GOT3 (cell line): ENCODE measurements at regions not wholly inside any gene's neighbourhood (a gene's known extent, or its start where the extent isn't known, plus 50 kb on each side); places are given as distances from the start of the nearest gene placed in this dataset.
"Not testable (repeated sequence)": the region's sequence is repeated elsewhere in the genome, so short reads cannot be mapped to it uniquely, and the experiment has no call there.

ENCODE experiments used
- DNase-seq: peaks from one replicate; lab custom pipeline; 2025; ENCODE audit warnings: mixed read lengths; lab: John Stamatoyannopoulos, UW

GRCh38 chr2:36235426-36235825, 120.2 kb upstream of the CRIM1 start:
- DNase-seq = no peak

- DNase-seq = no peak
Observed at GRCh38 chr2:36223259-36223658, 132.3 kb upstream of the CRIM1 start.

GRCh38 chr2:36222485-36222884, 133.1 kb upstream of the CRIM1 start:
- no peak for DNase-seq

- DNase-seq = no peak
Observed at GRCh38 chr2:36214691-36215090, 140.9 kb upstream of the CRIM1 start.

GRCh38 chr2:36203366-36203765, 152.2 kb upstream of the CRIM1 start:
- DNase-seq = no peak

- no peak for DNase-seq
Observed at GRCh38 chr2:36197181-36197971, 158.2 kb upstream of the CRIM1 start.

- no peak for DNase-seq
Observed at GRCh38 chr2:36193680-36194079, 161.9 kb upstream of the CRIM1 start.

GRCh38 chr2:36192983-36193382, 162.6 kb upstream of the CRIM1 start:
- DNase-seq = no peak

GRCh38 chr2:36190097-36190496, 165.5 kb upstream of the CRIM1 start:
- DNase-seq = no peak

- DNase-seq = no peak
Observed at GRCh38 chr2:36185624-36186023, 170.0 kb upstream of the CRIM1 start.

GRCh38 chr2:36184848-36185247, 170.7 kb upstream of the CRIM1 start:
- no peak for DNase-seq

GRCh38 chr2:36180789-36181482, 174.6 kb upstream of the CRIM1 start:
- not testable (repeated sequence) for DNase-seq

- not testable (repeated sequence) for DNase-seq
Observed at GRCh38 chr2:36180293-36180692, 175.3 kb upstream of the CRIM1 start.

GRCh38 chr2:36179668-36180269, 175.8 kb upstream of the CRIM1 start:
- DNase-seq = not testable (repeated sequence)

GRCh38 chr2:36178384-36178783, 177.2 kb upstream of the CRIM1 start:
- DNase-seq = no peak

- DNase-seq = no peak
Observed at GRCh38 chr2:36177282-36177681, 178.3 kb upstream of the CRIM1 start.

GRCh38 chr2:36174920-36175319, 180.7 kb upstream of the CRIM1 start:
- no peak for DNase-seq

- no peak for DNase-seq
Observed at GRCh38 chr2:36173760-36174404, 181.7 kb upstream of the CRIM1 start.

- DNase-seq = no peak
Observed at GRCh38 chr2:36172824-36173223, 182.8 kb upstream of the CRIM1 start.

GRCh38 chr2:36170805-36171204, 184.8 kb upstream of the CRIM1 start:
- no peak for DNase-seq

- DNase-seq = no peak
Observed at GRCh38 chr2:36169843-36170242, 185.7 kb upstream of the CRIM1 start.

GRCh38 chr2:36168115-36168514, 187.5 kb upstream of the CRIM1 start:
- DNase-seq = no peak

GRCh38 chr2:36165132-36165531, 190.4 kb upstream of the CRIM1 start:
- no peak for DNase-seq
